Activated CD4-positive, CD25-positive, alpha-beta regulatory T cell (primary cell): ENCODE measurements at regions not wholly inside any gene's neighbourhood (a gene's known extent, or its start where the extent isn't known, plus 50 kb on each side); places are given as distances from the start of the nearest gene placed in this dataset.
"Not testable (repeated sequence)": the region's sequence is repeated elsewhere in the genome, so short reads cannot be mapped to it uniquely, and the experiment has no call there.

Experiments
- DNase-seq, 4 experiments: peaks; one replicate each; lab custom pipeline; 2025; lab: John Stamatoyannopoulos, UW

GRCh38 chr17:5864741-5865657, 205.2 kb upstream of the WSCD1 start:
- DNase-seq: no peak

- no peak for DNase-seq
These were observed 203.2 kb upstream of the WSCD1 start for GRCh38 chr17:5866978-5867377.

DNA sequence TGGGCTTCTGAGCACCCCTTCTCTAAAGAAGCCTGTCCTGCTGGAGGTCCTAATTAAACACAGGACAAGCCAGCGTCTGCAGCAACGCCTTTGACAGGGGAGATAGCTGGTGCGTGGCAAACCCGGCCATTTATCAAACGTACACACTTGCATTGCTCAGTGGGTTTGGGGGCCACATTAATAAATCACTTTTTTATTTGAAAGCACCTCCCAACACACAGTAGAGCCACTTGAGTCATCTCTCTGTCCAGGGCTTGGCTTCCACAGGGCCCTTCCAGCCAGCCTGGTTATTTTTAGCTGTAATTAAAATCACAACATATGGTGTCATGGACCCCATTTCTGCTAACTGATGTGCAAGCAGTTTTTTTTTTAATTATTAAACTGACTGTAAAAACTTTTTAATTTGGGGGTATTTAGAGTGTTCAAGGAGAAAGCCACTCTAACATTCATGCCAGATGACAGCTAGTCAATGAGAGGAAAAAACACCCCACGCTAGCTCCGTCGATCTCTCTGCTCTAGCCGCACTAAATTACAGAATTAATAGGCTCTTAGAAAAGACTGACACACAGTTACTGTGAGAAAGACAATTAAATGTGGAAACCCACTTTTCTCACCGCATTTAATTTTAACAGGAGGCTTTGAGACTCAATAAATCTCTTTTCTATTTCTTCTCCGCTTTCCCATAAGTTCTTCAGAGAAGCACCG, 201.0 kb upstream of the WSCD1 start:
- DNase-seq: no peak

DNA sequence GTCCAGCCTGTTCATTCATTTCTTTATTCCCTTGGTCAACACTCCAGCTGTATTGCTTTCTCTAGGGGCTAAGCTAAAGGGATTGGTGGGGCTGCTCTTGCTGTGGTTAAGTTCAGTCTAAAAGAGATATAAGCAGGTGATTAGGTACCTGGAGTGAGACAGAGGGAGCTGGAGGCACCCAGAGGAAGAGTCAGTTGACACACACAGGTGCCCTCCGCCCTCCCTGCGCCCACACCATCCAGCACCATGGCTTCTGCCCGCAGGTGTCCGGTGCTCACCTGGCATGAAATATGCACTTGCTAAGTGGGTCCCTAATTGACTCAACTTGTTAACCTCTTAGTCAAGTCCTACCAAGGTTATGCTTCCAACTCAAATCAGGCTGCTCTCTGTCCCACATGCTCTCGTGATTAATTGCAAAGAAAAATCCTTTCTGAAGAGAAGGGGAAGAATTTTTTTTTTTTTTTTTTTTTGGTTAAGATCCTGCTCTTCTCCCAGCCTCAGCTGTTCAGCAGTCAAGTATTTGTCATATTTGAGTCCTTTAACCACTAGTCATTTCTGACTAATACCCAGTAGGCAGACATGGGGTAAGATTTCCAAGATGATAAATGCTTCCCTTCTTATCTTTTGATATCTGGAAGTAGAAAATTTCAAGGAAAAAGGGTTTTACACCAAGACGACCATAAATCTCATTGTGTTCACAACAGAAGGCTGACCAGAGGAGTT, 199.8 kb upstream of the WSCD1 start:
- no peak for DNase-seq

DNA sequence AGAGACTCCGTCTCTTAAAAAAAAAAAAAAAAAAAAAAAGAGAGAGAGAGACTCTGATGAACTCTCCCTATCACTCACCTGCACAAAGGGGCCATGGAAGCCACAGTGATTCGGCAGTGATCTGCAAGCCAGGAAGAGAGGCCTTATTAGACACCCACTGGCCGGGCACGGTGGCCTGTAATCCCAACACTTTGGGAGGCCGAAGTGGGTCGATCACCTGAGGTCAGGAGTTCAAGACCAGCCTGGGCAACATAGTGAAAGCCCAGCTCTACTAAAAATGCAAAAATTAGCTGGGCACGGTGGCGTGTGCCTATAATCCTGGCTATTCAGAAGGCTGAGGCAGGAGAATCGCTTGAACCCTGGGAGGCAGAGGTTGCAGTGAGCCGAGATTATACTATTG, 198.5 kb upstream of the WSCD1 start:
- DNase-seq: no peak

- no peak for DNase-seq
These were observed 197.3 kb upstream of the WSCD1 start for GRCh38 chr17:5872831-5873230.

DNA sequence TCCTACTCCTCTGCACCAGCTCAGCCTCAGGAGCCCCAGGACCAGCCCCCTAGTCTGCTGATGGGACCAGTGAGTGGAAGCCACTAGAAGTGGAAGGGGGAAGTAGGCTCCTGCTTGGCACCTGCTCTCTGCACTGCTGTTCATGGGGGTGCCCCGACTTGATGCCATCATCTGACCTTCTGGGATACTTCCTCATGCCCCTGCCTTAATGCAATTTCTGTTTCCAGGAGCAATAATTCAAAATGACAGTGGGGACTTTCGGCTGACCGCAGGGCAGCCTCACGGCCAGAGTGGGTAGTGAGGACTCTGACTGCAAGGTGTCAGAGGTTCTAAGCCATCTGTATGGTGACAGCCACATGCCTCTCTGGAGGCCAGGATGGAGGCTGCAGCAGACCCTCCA, 196.4 kb upstream of the WSCD1 start:
- no peak for DNase-seq

GRCh38 chr17:5874486-5874885, 195.7 kb upstream of the WSCD1 start:
- DNase-seq: no peak

- no peak for DNase-seq
These were observed 192.8 kb upstream of the WSCD1 start for GRCh38 chr17:5877366-5877765.

GRCh38 chr17:5877948-5878347, 192.2 kb upstream of the WSCD1 start:
- DNase-seq: no peak

- no peak for DNase-seq
These were observed 188.3 kb upstream of the WSCD1 start for GRCh38 chr17:5881849-5882248.

DNA sequence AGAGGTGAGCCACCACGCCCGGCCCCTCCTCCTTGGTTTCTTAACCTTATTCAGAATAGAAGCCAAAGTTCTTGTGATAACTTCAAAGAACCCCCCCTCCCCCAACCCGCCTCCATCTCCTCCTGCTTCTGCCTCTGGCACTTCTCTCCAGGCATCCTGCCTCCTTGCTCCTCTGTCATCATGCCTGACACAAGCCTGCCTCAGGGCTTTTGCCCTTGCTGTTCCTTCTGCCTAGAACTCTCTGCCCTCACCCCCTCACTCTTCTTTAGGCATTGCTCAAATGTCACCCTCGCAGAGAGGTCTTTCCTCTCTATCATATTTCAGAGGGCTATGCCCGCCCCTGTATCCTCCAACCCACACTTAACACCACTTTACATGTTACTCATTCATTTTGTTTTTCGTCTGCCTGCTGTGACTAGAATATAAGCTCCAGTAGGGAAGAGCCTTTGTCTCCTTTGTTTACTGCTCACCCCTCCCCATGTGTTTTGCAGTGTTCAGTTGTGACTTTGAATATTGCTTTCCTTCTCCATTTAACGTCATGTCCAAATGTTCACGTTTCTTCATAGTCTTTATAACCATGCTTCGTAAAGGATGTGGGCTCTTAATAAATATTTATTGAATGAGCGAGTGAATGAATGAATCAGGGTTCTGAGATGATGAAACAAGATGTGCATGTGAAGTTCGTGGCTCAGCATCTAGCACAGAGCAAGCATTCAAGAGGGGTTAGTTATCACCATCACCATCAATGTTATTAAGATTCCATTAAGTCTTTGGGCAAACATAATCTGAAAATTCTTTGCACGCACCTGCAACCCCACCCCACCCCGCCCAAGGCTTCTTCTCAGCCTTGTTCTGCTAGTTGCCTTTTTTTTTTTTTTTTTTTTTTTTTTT, 186.2 kb upstream of the WSCD1 start:
- DNase-seq: no peak

- no peak for DNase-seq
These were observed 184.8 kb upstream of the WSCD1 start for GRCh38 chr17:5885336-5885735.

DNA sequence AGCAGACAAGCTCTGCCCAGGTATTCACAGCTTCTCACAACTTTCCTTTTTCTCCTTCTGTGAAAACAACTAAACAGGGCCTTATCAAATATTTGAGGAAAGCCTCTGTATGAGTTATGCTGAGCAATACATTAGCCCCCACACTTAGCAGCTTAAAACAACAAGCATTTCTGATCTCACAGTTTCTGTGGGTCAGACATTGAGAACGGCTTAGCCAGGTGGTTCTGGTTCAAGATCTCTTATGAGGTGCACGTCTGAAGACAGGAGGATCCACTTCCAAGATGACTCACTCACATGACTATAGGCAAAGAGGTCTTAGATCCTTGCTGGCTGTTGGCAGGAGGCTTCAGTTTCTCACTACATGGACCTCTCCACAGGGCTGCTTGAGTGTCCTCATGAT, 181.4 kb upstream of the WSCD1 start:
- DNase-seq: no peak

GRCh38 chr17:5892921-5893675, 177.1 kb upstream of the WSCD1 start:
- DNase-seq: no peak

DNA sequence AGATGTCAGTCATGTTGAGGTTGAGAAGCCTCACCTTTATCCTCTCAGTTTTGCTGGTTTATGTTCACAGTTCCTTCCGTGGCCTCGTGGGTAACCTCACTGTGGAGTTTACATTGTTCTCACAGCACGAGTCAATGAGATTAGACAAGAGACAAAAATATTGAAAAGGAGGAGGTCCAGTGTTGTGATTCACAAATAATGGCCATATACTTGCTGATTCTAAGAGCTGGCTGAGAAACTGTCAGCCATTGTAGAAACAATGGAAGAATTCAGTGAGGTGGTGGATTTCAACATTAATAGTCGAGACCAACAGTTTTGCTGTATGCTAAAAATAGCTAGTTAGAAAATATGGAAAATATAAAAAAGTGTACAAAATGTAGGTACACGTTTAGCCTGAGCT, 176.4 kb upstream of the WSCD1 start:
- DNase-seq: no peak

- DNase-seq: no peak
These were observed 174.9 kb upstream of the WSCD1 start for GRCh38 chr17:5895276-5895675.

DNA sequence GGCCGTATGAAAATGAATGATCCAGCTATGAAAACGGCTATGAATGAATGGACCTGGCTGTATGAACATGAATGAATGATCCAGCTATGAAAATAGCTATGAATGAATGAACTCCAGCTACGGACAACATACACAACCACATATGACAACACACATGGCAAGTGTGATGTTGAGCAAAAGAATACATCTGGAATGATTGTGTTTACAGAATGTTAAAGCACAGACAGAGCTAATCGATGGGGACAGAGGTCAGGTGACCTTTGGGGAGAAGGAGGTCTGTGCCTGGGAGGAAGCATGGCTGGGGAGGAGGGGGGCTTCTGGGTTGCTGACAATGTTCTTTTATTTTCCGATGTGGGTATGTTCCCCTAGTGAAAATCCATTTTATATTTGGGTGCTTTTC, 174.0 kb upstream of the WSCD1 start:
- no peak for DNase-seq

- no peak for DNase-seq
These were observed 172.8 kb upstream of the WSCD1 start for GRCh38 chr17:5897275-5897911.

DNA sequence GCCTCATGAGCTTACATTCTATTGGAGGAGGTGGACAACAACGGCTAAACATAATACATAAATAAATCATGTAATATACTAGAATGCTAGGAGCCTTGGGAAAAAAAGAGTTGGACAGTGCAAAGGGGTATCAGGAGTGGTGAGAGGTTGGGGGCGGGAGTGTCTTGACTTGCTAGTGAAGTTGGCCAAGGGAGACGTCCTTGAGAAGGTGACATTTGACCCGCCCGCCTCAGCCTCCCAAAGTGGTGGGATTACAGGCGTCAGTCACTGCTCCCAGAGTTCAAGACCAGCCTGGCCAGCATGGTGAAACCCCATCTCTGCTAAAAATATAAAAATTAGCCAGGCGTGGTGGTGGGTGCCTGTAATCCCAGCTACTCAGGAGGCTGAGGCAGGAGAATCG, 172.2 kb upstream of the WSCD1 start:
- DNase-seq: not testable (repeated sequence)
